ENCODE measurements at regions not wholly inside any gene's neighbourhood (a gene's known extent, or its start where the extent isn't known, plus 50 kb on each side); places are given as distances from the start of the nearest gene placed in this dataset.

DNA sequence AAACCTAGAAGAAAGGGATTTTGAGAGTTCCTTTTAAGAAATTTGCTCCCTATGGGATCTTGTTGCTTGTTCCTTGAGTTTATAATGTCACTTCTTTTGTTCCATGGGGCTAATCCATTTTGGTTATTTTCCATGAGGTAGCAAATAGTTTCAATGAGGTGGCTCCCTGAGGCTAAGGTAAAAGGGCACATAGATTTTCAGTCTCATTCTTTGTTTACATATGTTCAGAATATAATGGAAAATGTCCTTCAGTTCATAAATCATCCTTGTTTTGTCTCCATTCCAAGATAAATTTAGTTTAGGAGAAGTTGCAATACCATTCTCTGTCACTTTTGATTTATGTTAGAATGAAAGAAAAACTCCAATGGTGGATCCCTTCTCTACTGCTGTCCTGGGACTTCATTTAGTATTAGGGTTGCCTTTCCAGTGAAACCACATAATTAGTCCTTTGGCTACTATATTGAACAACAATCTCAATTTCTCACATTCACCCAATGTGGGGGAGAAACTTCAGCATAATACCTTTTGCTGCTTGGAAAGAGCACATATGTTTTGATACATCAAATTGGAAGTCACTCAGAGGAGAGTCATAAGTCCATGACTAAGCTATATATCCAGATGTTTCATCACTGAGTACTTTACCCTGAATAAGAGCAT lies 80.9 kb upstream of the ADAMTS5 start:
- Histone ChIP-seq H3K27me3 (replicated peaks in 1 of 4; ENCODE audit: control extremely low read depth in 1 of 4, control insufficient read depth in 3 of 4, insufficient read depth in 4 of 4, low read length in 3 of 4) (no peaks in the 10 kb centered on the region), H3K27ac (ENCODE audit: low read length in 2 of 2) (no peak overlapping the region), H3K4me1 (ENCODE audit: control insufficient read depth in 2 of 2, insufficient read depth in 2 of 2, low read length in 2 of 2) (no peaks in the 10 kb centered on the region), H3K36me3 (replicated peaks in 1 of 2; ENCODE audit: control extremely low read depth in 1 of 2, control insufficient read depth in 1 of 2, extremely low read depth in 1 of 2, insufficient read depth in 2 of 2, low read length in 1 of 2) (no peaks in the 10 kb centered on the region), H4K20me1 (ENCODE audit: control insufficient read depth, insufficient read depth, low read length, poor library complexity, severe bottlenecking) (no peaks in the 10 kb centered on the region), H3K4me2 (replicated peaks; ENCODE audit: low read depth, low read length, poor library complexity, severe bottlenecking) (no peak overlapping the region), H3K4me3 (ENCODE audit: control extremely low read depth in 1 of 5, extremely low read depth in 1 of 5, insufficient read depth in 1 of 5, low read depth in 2 of 5, low read length in 4 of 5) (no peak overlapping the region), H3K9me3 (ENCODE audit: control extremely low read depth in 1 of 3, control insufficient read depth in 2 of 3, insufficient read depth in 1 of 3, low read length in 2 of 3) (peaks cover 0 to 5% (median 0%) of the 10 kb centered on the region in 3 donors), H3K9ac (ENCODE audit: low read length) (no peak overlapping the region), H2AFZ (ENCODE audit: insufficient read depth, low read depth, low read length, poor library complexity, severe bottlenecking) (no peak overlapping the region), H3K79me2 (ENCODE audit: control insufficient read depth, insufficient read depth, low read length) (no peaks in the 10 kb centered on the region)
- ChIA-PET POLR2A (no interaction called here), CTCF (no interaction called here)
- no peaks in the 10 kb centered on the region for H3K27me3 Mint-ChIP-seq
- no peaks in the 10 kb centered on the region for H3K4me1 Mint-ChIP-seq
- intact Hi-C loops (cut with micrococcal nuclease) = no loop called here
- DNase-seq (no peak), ATAC-seq (ENCODE audit: low read depth) (no peak)
- no peak overlapping the region for H3K4me3 Mint-ChIP-seq
- H3K27ac Mint-ChIP-seq = no peak overlapping the region
- TF ChIP-seq, protein P1, sequence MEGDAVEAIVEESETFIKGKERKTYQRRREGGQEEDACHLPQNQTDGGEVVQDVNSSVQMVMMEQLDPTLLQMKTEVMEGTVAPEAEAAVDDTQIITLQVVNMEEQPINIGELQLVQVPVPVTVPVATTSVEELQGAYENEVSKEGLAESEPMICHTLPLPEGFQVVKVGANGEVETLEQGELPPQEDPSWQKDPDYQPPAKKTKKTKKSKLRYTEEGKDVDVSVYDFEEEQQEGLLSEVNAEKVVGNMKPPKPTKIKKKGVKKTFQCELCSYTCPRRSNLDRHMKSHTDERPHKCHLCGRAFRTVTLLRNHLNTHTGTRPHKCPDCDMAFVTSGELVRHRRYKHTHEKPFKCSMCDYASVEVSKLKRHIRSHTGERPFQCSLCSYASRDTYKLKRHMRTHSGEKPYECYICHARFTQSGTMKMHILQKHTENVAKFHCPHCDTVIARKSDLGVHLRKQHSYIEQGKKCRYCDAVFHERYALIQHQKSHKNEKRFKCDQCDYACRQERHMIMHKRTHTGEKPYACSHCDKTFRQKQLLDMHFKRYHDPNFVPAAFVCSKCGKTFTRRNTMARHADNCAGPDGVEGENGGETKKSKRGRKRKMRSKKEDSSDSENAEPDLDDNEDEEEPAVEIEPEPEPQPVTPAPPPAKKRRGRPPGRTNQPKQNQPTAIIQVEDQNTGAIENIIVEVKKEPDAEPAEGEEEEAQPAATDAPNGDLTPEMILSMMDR (IDR thresholded peaks at IDR 0.05) = no peak
- no peak for TF ChIP-seq EZH2 (IDR thresholded peaks at IDR 0.05; ENCODE audit: borderline replicate concordance, insufficient read depth, low read depth, low read length, poor library complexity, severe bottlenecking)
- peaks cover 5% of the 10 kb centered on the region for H3K9me3 Mint-ChIP-seq (ENCODE audit: insufficient read depth)

DNA sequence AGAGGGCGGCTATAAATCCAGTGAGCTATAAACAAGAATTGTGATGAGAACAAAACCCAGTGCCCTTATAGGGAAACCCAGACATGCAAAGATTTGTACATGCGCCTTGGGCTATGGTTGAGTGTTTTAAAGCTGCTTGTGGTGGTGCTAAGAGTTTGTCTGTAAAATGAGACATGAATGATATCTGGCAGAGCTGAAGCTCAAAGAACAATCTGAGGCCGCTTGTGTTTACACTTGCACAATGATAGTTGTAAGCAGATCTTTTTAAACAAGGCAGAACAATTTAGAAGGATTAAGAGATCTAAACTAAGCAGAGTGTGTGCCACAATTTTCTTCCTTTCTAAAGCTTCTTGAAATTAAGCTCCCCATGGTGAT lies 80.4 kb upstream of the ADAMTS5 start:
- H3K27ac ChIP-seq (ENCODE audit: low read length in 2 of 2) = no peak overlapping the region

More for the DNA sequence above, 80.4 kb upstream of the ADAMTS5 start:
- Mint-ChIP-seq H3K27ac (no peak overlapping the region), H3K4me3 (no peak overlapping the region), H3K4me1 (no peaks in the 10 kb centered on the region), H3K9me3 (ENCODE audit: insufficient read depth) (peaks cover 2% of the 10 kb centered on the region), H3K27me3 (no peaks in the 10 kb centered on the region)
- TF ChIP-seq EZH2 (IDR thresholded peaks at IDR 0.05; ENCODE audit: borderline replicate concordance, insufficient read depth, low read depth, low read length, poor library complexity, severe bottlenecking) = no peak
- TF ChIP-seq, protein P1 (IDR thresholded peaks at IDR 0.05) = no peak
- Histone ChIP-seq H3K79me2 (ENCODE audit: control insufficient read depth, insufficient read depth, low read length) (no peaks in the 10 kb centered on the region), H3K4me3 (ENCODE audit: control extremely low read depth in 1 of 5, extremely low read depth in 1 of 5, insufficient read depth in 1 of 5, low read depth in 2 of 5, low read length in 4 of 5) (no peak overlapping the region), H3K4me2 (replicated peaks; ENCODE audit: low read depth, low read length, poor library complexity, severe bottlenecking) (no peak overlapping the region), H3K4me1 (ENCODE audit: control insufficient read depth in 2 of 2, insufficient read depth in 2 of 2, low read length in 2 of 2) (no peaks in the 10 kb centered on the region), H3K36me3 (replicated peaks in 1 of 2; ENCODE audit: control extremely low read depth in 1 of 2, control insufficient read depth in 1 of 2, extremely low read depth in 1 of 2, insufficient read depth in 2 of 2, low read length in 1 of 2) (no peaks in the 10 kb centered on the region), H3K27me3 (replicated peaks in 1 of 4; ENCODE audit: control extremely low read depth in 1 of 4, control insufficient read depth in 3 of 4, insufficient read depth in 4 of 4, low read length in 3 of 4) (no peaks in the 10 kb centered on the region), H3K9me3 (ENCODE audit: control extremely low read depth in 1 of 3, control insufficient read depth in 2 of 3, insufficient read depth in 1 of 3, low read length in 2 of 3) (peaks cover 0 to 5% (median 0%) of the 10 kb centered on the region in 3 donors), H3K9ac (ENCODE audit: low read length) (no peak overlapping the region), H2AFZ (ENCODE audit: insufficient read depth, low read depth, low read length, poor library complexity, severe bottlenecking) (no peak overlapping the region), H4K20me1 (ENCODE audit: control insufficient read depth, insufficient read depth, low read length, poor library complexity, severe bottlenecking) (no peaks in the 10 kb centered on the region)
- no peak for ATAC-seq (ENCODE audit: low read depth)
- intact Hi-C loops (cut with micrococcal nuclease) = no loop called here
- DNase-seq = no peak
- POLR2A ChIA-PET = no interaction called here
- CTCF ChIA-PET = no interaction called here
- 95% methylated on average over 2 of the region's 3 CpGs for WGBS (ENCODE audit: insufficient coverage)
